Caco-2 (cell line): ENCODE measurements at regions not wholly inside any gene's neighbourhood (a gene's known extent, or its start where the extent isn't known, plus 50 kb on each side); places are given as distances from the start of the nearest gene placed in this dataset.

ENCODE experiments used
- BruUV-seq: library from RNA; stranded (reverse); fragments of 400-500 nt; replicated peaks from 2 replicates; lab custom pipeline; 2021; lab: Mats Ljungman, UMichigan
- CTCF ChIA-PET: fragments of 300-600 bp; sonication (Branson Sonifier 250); formaldehyde crosslinking; loops from one replicate; lab custom pipeline; 2022; ENCODE audit warnings: antibody characterized with exemption; lab: Charles Lee
- POLR2A ChIA-PET: fragments of 300-600 bp; sonication (Branson Sonifier 250); formaldehyde crosslinking; loops from one replicate; lab custom pipeline; 2022; ENCODE audit warnings: antibody characterized with exemption; lab: Charles Lee
- DNase-seq, 2 experiments: peaks; one replicate each; pipeline versions ENCODE4 v3.0.0 to v3.0.0-alpha.2; 2020 to 2022
- H3K27me3 ChIP-seq: replicated peaks from 2 replicates; pipeline ENCODE4 v1.6.0; 2011; ENCODE audit warnings: low read length; ENCODE audit not compliant: control insufficient read depth, insufficient read depth
- H3K36me3 ChIP-seq: 2 replicates; pipeline ENCODE4 v1.5.1; 2011; ENCODE audit warnings: low read length; ENCODE audit not compliant: control insufficient read depth, insufficient read depth
- H3K4me1 ChIP-seq: fragments of 250-450 bp; sonication (Bioruptor Pico); 2 replicates; pipeline ENCODE4 v1.5.1; 2020; ENCODE audit warnings: mild to moderate bottlenecking
- H3K4me3 ChIP-seq: 2 replicates; pipeline ENCODE4 v1.5.1; 2011; ENCODE audit warnings: low read depth, mild to moderate bottlenecking, control low read depth, low read length
- H3K9me3 ChIP-seq: fragments of 250-450 bp; sonication (Bioruptor Pico); 2 replicates; pipeline ENCODE4 v1.5.1; 2020; ENCODE audit warnings: mild to moderate bottlenecking, moderate library complexity
- H3K27ac Mint-ChIP-seq: one replicate; pipeline ENCODE4 v1.8.0; 2022; ENCODE audit warnings: mixed read lengths; ENCODE audit not compliant: unreplicated experiment
- H3K27me3 Mint-ChIP-seq: one replicate; pipeline ENCODE4 v1.8.0; 2022; ENCODE audit warnings: mixed read lengths; ENCODE audit not compliant: insufficient read depth, unreplicated experiment
- H3K36me3 Mint-ChIP-seq: one replicate; pipeline ENCODE4 v1.8.0; 2022; ENCODE audit warnings: mild to moderate bottlenecking, mixed read lengths; ENCODE audit not compliant: insufficient read depth, unreplicated experiment
- H3K4me1 Mint-ChIP-seq: one replicate; pipeline ENCODE4 v1.8.0; 2022; ENCODE audit warnings: low read depth, mixed read lengths; ENCODE audit not compliant: unreplicated experiment
- H3K4me3 Mint-ChIP-seq: one replicate; pipeline ENCODE4 v1.8.0; 2022; ENCODE audit warnings: mild to moderate bottlenecking, moderate library complexity, mixed read lengths; ENCODE audit not compliant: unreplicated experiment
- H3K9me3 Mint-ChIP-seq: one replicate; pipeline ENCODE4 v1.8.0; 2022; ENCODE audit warnings: mixed read lengths; ENCODE audit not compliant: unreplicated experiment
- intact Hi-C: fragments of 100-400 bp; cut with micrococcal nuclease; formaldehyde crosslinking; loops from one replicate; pipeline ENCODE4 v1.10.0; 2022; ENCODE audit not compliant: unreplicated experiment
- TF ChIP-seq, protein P1 (sequence below), 2 experiments: fragments of 200-600 bp in 1 of 2; IDR thresholded peaks; 1 replicate in 1 of 2; 2 replicates in 1 of 2; pipeline versions ENCODE4 v1.5.1 to v1.8.0; 2011 to 2022; ENCODE audit warnings: antibody characterized with exemption in 1 of 2, control low read depth in 1 of 2, inconsistent platforms in 1 of 2, low read depth in 1 of 2, low read length in 1 of 2, mild to moderate bottlenecking in 1 of 2, moderate library complexity in 1 of 2; ENCODE audit not compliant: insufficient read depth in 1 of 2, severe bottlenecking in 1 of 2, unreplicated experiment in 1 of 2

DNA sequence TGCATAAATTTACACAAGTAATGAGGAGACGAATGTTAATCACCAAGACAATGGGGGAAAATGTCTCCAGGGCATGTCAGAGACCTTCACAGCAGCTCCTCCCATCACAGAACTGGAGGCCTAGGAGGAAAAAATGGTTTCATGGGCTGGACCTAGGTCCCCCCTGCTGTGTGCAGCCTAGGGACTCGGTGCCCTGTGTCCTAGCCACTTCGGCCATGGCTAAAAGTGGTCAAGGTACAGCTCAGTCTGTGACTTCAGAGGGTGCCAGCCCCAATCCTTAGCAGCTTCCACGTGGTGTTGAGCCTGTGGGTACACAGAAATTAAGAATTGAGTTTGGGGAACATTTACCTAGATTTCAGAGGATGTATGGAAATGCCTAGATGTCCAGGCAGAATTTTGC, 152.2 kb upstream of the KCNJ3 start:
- ChIA-PET CTCF (no interaction called here), POLR2A (no interaction called here)
- no peaks in the 10 kb centered on the region for H3K4me1 ChIP-seq
- no peaks in the 10 kb centered on the region for H3K27me3 ChIP-seq
- Mint-ChIP-seq H3K36me3 (no peaks in the 10 kb centered on the region), H3K27ac (no peak overlapping the region), H3K4me3 (no peak overlapping the region), H3K9me3 (peaks cover 42% of the 10 kb centered on the region), H3K4me1 (no peaks in the 10 kb centered on the region), H3K27me3 (no peaks in the 10 kb centered on the region)
- peaks cover 10% of the 10 kb centered on the region for H3K9me3 ChIP-seq
- BruUV-seq = no TSS peak
- intact Hi-C loops = no loop called here
- DNase-seq = no peak
- TF ChIP-seq, protein P1, sequence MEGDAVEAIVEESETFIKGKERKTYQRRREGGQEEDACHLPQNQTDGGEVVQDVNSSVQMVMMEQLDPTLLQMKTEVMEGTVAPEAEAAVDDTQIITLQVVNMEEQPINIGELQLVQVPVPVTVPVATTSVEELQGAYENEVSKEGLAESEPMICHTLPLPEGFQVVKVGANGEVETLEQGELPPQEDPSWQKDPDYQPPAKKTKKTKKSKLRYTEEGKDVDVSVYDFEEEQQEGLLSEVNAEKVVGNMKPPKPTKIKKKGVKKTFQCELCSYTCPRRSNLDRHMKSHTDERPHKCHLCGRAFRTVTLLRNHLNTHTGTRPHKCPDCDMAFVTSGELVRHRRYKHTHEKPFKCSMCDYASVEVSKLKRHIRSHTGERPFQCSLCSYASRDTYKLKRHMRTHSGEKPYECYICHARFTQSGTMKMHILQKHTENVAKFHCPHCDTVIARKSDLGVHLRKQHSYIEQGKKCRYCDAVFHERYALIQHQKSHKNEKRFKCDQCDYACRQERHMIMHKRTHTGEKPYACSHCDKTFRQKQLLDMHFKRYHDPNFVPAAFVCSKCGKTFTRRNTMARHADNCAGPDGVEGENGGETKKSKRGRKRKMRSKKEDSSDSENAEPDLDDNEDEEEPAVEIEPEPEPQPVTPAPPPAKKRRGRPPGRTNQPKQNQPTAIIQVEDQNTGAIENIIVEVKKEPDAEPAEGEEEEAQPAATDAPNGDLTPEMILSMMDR (IDR thresholded peaks at IDR 0.05; ENCODE audit: insufficient read depth in 1 of 2, low read depth in 1 of 2, low read length in 1 of 2, severe bottlenecking in 1 of 2, unreplicated experiment in 1 of 2) = no peak
- H3K4me3 ChIP-seq = no peak overlapping the region
- no peaks in the 10 kb centered on the region for H3K36me3 ChIP-seq

DNA sequence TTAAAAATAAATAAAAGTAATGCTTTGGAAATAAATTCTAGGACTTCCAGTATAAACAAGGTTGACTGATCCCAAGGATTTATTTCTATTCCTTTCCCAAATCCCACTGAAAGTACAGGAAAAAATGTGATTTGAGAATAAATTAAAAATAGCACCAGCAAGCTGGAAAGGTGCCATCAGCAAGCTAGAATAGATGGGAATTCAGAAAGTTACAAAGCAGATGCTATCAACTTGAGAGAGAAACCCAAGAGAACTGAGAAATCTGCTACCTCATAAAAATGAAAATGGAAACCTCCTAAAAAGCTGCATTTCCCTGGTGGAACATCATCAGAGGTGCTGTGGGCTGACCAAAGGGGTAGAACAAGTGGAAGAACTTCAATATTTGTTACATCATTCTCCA, 148.6 kb upstream of the KCNJ3 start:
- Histone ChIP-seq H3K27me3 (no peaks in the 10 kb centered on the region), H3K36me3 (no peaks in the 10 kb centered on the region), H3K9me3 (peaks cover 6% of the 10 kb centered on the region), H3K4me3 (no peak overlapping the region), H3K4me1 (no peaks in the 10 kb centered on the region)
- TF ChIP-seq, protein P1 (IDR thresholded peaks at IDR 0.05; ENCODE audit: insufficient read depth in 1 of 2, low read depth in 1 of 2, low read length in 1 of 2, severe bottlenecking in 1 of 2, unreplicated experiment in 1 of 2) = no peak
- Mint-ChIP-seq H3K27ac (no peak overlapping the region), H3K4me1 (no peaks in the 10 kb centered on the region), H3K4me3 (no peak overlapping the region), H3K36me3 (no peaks in the 10 kb centered on the region), H3K27me3 (no peaks in the 10 kb centered on the region), H3K9me3 (peaks cover 32% of the 10 kb centered on the region)
- ChIA-PET POLR2A (no interaction called here), CTCF (no interaction called here)
- DNase-seq = no peak
- BruUV-seq = no TSS peak
- intact Hi-C loops = no loop called here

DNA sequence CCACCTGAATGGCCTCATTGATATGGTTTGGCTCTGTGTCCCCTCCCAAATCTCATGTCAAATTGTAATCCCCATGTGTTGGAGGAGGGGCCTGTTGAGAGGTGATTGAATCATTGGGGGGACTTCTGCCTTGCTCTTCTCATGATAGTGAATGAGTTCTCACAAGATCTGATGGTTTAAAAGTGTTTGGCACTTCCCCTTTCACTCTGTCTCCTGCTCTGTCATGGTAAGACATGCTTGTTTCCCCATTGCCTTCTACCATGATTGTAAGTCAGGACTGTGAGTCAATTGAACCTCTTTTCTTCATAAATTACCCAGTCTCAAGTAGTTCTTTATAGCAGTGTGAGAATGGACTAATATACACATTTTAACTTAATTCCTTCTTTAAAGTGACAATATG, 146.8 kb upstream of the KCNJ3 start:
- no peaks in the 10 kb centered on the region for H3K27me3 ChIP-seq
- TF ChIP-seq, protein P1 (IDR thresholded peaks at IDR 0.05; ENCODE audit: insufficient read depth in 1 of 2, low read depth in 1 of 2, low read length in 1 of 2, severe bottlenecking in 1 of 2, unreplicated experiment in 1 of 2) = no peak
- H3K4me3 ChIP-seq = no peak overlapping the region
- Mint-ChIP-seq H3K27ac (no peak overlapping the region), H3K4me1 (no peaks in the 10 kb centered on the region), H3K4me3 (no peak overlapping the region), H3K9me3 (peaks cover 14% of the 10 kb centered on the region), H3K36me3 (no peaks in the 10 kb centered on the region), H3K27me3 (no peaks in the 10 kb centered on the region)
- DNase-seq = no peak
- no peaks in the 10 kb centered on the region for H3K36me3 ChIP-seq
- no TSS peak for BruUV-seq
- ChIA-PET CTCF (no interaction called here), POLR2A (no interaction called here)
- H3K4me1 ChIP-seq = no peaks in the 10 kb centered on the region
- H3K9me3 ChIP-seq = no peaks in the 10 kb centered on the region
- intact Hi-C loops = no loop called here
